ENCODE measurements at regions not wholly inside any gene's neighbourhood (a gene's known extent, or its start where the extent isn't known, plus 50 kb on each side); places are given as distances from the start of the nearest gene placed in this dataset.

DNA sequence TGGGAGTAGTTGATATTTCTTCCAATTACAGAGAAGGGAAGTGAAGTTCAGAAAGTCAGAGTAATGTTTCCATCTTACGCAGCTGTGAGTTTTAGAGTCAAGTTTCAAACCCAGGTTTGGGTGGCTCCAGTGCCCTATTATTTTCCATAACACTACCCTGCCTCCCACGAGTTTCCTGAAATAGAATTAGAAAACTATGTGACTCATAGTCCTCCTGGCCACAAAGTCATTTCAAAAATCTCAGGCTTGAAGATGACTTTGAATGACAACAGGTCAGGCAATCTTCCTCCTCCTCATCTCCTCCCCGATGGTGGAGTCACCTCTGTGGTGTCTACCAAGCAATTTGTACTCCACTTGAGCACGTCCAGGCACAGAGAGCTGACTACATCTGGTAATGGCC lies 212.3 kb upstream of the TRIB2 start:
- TF ChIP-seq, protein P1, sequence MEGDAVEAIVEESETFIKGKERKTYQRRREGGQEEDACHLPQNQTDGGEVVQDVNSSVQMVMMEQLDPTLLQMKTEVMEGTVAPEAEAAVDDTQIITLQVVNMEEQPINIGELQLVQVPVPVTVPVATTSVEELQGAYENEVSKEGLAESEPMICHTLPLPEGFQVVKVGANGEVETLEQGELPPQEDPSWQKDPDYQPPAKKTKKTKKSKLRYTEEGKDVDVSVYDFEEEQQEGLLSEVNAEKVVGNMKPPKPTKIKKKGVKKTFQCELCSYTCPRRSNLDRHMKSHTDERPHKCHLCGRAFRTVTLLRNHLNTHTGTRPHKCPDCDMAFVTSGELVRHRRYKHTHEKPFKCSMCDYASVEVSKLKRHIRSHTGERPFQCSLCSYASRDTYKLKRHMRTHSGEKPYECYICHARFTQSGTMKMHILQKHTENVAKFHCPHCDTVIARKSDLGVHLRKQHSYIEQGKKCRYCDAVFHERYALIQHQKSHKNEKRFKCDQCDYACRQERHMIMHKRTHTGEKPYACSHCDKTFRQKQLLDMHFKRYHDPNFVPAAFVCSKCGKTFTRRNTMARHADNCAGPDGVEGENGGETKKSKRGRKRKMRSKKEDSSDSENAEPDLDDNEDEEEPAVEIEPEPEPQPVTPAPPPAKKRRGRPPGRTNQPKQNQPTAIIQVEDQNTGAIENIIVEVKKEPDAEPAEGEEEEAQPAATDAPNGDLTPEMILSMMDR (IDR thresholded peaks at IDR 0.05) = no peak
- TF ChIP-seq EP300 (IDR thresholded peaks at IDR 0.05) (no peak), POLR2A (IDR thresholded peaks at IDR 0.05) (no peak)

Measured in tibial nerve (tissue), 4 donors.